Stimulated activated CD8-positive, alpha-beta memory T cell treated with anti-CD3 and anti-CD28 coated beads, Interleukin-15, amount 100 ng/mL, for 1 hour (primary cell): ENCODE measurements at regions not wholly inside any gene's neighbourhood (a gene's known extent, or its start where the extent isn't known, plus 50 kb on each side); places are given as distances from the start of the nearest gene placed in this dataset.
"Not testable (repeated sequence)": the region's sequence is repeated elsewhere in the genome, so short reads cannot be mapped to it uniquely, and the experiment has no call there.

Source experiments
- DNase-seq: peaks from one replicate; pipeline ENCODE4 v3.0.0-alpha.2; 2020; ENCODE audit warnings: low read depth

GRCh38 chr2:220562375-220563140, 935.1 kb downstream of the SLC4A3 start:
- no peak for DNase-seq

DNA sequence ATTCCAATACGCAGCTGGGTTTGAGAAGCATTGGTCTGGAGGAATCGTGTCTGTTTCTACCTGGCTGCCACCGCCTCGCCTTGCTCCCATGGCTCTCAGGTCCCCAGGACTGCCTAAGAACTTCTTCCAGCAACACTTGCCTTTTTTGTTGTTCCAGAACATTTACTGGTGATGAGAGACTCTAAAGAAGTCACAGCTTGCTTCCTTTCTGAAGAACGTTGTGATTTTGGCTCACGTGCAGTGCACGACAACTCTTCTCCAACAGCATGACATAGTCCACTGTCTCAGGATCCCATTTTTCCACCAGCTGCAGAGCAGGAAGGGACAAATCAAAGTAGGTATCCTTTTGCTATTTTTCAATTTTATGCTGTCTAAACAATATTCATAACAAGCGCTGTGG, 940.9 kb downstream of the SLC4A3 start:
- no peak for DNase-seq

- no peak for DNase-seq
Observed at GRCh38 chr2:220569112-220569897, 941.9 kb downstream of the SLC4A3 start.

- DNase-seq: no peak
Observed at GRCh38 chr2:220572385-220572784, 945.0 kb downstream of the SLC4A3 start.

GRCh38 chr2:220574038-220574437, 946.6 kb downstream of the SLC4A3 start:
- DNase-seq: no peak

GRCh38 chr2:220575963-220576362, 948.5 kb downstream of the SLC4A3 start:
- no peak for DNase-seq

DNA sequence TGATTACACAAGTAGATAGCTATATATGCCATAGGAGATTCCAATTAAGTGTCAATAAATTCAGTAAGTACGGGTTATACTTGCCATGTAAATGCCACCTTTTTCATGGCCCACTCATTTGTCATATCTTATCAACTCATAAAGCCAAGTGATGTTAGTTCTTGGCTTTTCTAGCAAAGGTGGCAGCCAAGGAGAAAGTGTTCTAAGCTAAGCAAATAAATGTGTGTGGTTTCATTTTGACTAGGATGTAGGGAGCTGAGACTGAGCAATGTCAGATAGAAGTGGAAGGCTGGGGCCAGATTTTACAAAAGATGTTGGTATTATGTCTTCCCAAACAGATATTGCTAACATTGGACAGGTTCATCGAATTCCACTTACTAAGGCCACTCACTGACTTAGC, 952.0 kb downstream of the SLC4A3 start:
- DNase-seq: no peak

DNA sequence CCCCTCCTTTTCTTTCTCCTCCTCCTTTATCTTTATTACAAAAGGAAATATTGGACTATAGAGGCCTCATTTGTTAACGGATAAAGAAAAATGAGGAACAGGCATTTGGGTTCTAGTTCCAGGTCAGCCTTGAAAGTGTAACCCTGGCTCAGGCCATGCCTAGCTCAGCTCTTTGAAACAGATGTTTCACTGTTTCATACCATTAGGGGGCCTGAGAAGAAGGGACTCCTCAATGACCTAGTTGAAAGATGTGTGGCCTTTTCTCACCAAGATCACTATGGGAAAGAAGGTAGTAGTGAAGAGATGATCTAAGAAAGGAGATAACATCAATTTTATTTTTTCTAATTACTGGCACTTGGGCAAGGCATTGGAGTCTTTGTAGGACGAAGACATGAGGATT, 952.7 kb downstream of the SLC4A3 start:
- no peak for DNase-seq

- no peak for DNase-seq
Observed at GRCh38 chr2:220583725-220584124, 956.3 kb downstream of the SLC4A3 start.

- DNase-seq: no peak
Observed at GRCh38 chr2:220585241-220585640, 957.8 kb downstream of the SLC4A3 start.

- DNase-seq: no peak
Observed at GRCh38 chr2:220586980-220587530, 959.6 kb downstream of the SLC4A3 start.

DNA sequence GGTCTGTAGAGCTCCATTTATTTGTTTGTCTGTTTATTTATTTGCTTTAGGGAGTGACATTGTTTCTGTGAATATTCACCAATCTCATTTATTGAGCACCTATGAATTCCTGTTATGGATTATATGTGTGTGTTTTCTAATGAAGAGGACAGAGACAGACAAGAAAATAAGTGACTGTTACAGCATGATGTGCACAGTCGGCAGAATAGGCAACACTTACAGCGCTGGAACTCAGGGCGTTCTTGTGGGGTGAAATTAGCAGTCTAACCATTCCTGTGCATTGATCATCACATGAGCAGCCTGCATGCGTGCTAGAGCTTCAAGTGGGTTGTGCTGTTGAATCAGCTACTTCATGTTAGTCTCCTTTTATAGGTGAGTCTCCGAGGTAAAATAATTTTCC, 960.7 kb downstream of the SLC4A3 start:
- no peak for DNase-seq

GRCh38 chr2:220590476-220590875, 963.0 kb downstream of the SLC4A3 start:
- no peak for DNase-seq

DNA sequence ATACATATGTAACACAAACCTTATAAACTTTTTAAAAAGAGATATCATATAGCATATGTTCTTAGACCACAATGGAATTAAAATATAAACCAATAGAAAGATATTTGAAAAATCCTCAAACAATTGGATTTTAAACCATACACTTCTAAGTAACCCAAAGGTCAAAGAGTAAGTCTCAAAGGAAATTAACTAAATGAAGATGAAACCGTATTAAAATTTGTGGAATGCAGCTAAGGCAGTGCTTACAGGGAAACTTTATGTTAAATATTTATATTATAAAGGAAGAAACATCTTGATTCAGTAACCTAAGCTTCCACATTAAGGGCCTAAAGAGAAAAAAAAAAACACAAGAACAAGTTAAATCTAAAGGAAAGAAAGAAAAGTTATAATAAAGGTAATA, 966.1 kb downstream of the SLC4A3 start:
- DNase-seq: no peak

DNA sequence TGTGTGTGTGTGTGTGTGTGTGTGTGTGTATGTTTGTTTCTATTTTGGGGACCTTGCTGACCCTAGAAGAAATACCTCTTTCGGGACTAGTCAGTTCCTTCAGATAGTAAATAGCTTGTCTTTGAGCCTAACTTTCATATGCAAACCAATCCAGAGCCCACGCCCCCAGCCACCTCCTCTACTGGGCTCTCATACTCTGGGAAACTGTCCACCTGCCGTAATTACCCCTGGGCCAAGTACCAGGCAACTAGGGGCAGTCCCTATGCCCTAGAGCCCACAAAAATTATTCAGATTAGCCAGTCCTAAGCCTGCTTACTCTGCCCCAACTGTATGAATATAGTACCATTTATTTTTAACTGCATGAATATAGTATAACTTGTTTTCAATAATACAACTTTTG, 970.4 kb downstream of the EPHA4 start:
- DNase-seq: no peak

DNA sequence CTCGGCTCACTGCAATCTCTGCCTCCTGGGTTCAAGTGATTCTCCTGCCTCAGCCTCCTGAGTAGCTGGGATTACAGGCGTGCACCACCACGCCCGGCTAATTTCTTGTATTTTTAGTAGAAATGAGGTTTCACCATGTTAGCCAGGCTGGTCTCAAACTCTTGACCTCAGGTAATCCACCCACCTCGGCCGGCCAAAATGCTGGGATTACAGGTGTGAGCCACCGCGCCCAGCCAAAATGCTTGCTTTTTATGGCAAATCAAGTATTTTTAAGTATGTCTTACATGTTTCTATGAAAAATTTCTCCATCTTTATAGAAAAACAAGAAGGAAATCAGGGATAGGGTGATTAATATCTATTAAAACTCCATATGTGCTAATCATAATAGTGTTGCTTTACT, 959.1 kb downstream of the EPHA4 start:
- not testable (repeated sequence) for DNase-seq

DNA sequence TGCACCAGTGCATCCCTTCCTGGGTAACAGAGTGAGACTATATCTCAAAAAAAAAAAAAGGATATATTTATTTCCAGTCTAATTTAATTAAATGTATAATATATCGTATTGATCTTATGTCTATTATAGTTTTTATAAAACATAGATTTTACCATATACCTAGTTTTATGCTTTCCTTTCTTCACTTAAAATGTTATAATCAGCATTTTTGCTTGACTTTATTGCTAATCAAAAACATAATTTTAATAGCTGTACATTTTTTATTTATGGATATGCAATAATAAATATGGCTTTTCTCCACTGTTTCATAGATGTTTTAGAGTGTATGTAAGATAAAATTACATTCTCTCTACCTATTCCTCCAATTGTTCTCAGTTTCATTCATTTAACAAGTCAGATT, 958.0 kb downstream of the EPHA4 start:
- DNase-seq: no peak

DNA sequence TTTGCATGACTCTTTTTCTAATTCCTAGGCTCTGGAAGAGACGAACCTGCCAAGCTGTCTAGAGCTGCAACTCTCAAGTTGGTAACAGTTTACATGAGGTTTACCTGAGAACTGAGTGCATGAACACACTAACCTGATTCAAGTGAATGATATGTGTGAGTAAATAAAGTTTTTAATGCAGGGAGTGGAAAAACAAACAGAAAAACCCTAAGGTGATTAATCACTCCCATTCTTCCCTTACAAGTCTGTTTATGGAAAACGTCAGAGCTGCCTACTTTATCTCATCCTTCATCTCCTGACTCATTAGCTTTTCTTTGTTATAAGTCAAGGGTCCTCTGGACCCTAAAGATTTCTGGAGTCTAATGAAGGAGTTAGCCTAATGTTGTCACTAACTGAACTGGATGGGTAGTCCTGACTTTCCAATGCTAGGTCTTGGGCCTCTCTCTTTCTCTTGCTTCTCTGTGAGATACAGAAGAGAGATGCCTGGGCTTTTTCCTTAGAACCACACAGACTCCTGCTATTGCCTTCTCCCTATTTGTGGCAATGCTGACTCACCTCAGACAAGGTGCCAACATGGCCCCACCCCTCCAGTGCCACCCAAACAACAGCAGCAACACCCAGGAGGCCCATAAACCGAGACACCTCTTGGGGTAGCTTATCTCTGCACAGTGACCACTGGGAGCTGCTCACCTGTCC, 952.4 kb downstream of the EPHA4 start:
- no peak for DNase-seq

GRCh38 chr2:220626603-220627002, 945.5 kb downstream of the EPHA4 start:
- DNase-seq: no peak

GRCh38 chr2:220628252-220628651, 943.9 kb downstream of the EPHA4 start:
- no peak for DNase-seq

- no peak for DNase-seq
Observed at GRCh38 chr2:220641137-220641536, 931.0 kb downstream of the EPHA4 start.

- no peak for DNase-seq
Observed at GRCh38 chr2:220646424-220646823, 925.7 kb downstream of the EPHA4 start.

DNA sequence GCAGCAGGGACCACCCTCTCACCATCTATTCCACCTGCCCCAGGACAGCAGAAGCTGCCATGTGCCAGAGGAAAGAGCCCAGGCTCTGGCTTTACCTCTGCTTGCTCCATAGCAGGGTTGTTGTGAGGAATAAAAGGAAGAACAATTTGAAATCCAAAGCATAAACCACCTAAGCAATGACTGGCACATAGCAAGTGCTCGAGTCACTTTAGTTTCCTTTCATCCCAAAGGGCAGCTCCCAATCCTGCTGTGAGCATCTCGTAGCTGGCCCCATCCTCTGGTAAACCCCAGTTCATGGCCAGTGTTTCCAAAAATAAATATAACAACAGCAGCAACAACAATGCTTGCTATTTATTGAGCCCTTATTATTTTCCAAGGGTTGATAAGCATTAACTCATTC, 923.5 kb downstream of the EPHA4 start:
- no peak for DNase-seq
